ENCODE measurements at regions not wholly inside any gene's neighbourhood (a gene's known extent, or its start where the extent isn't known, plus 50 kb on each side); places are given as distances from the start of the nearest gene placed in this dataset.

DNA sequence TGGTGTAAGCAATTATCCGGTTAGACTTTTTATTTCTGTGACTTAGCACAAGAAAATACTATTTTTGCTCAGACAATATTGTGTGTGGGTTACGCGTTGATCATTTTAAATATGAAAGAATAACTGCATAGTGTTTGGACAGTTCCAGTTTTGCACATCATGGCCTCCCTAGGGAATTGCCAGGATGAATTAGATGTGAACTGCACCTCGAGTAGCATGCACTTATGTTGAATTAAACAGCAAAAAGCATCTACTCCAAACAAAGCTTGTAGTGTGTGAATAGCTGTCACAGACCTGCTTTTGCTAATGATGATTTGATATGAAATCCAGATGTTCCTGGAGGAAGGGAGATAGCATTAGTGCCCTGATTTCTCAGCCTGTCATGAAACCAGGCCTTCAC lies 184.8 kb upstream of the NLGN4Y start:
- peaks cover 7% of the 10 kb centered on the region for H3K4me1 ChIP-seq (ENCODE audit: insufficient read depth, low read length, severe bottlenecking)
- H4K20me1 ChIP-seq (ENCODE audit: insufficient read depth, low read length), result no peaks in the 10 kb centered on the region
- H3K9ac ChIP-seq (ENCODE audit: low read length), result no peak overlapping the region
- no peaks in the 10 kb centered on the region for H3K9me3 ChIP-seq (ENCODE audit: low read length)
- no peak overlapping the region for H3K4me2 ChIP-seq (ENCODE audit: low read length)
- H3K36me3 ChIP-seq (ENCODE audit: insufficient read depth, low read length), result no peaks in the 10 kb centered on the region
- H3K27ac ChIP-seq (ENCODE audit: low read depth, low read length, poor library complexity, severe bottlenecking), result no peak overlapping the region
- no peaks in the 10 kb centered on the region for H3K9me2 ChIP-seq (ENCODE audit: low read depth, low read length)
- no peaks in the 10 kb centered on the region for H3K79me2 ChIP-seq (ENCODE audit: insufficient read depth, low read length)
- no peaks in the 10 kb centered on the region for H3K27me3 ChIP-seq (ENCODE audit: insufficient read depth, low read length)
- no peak overlapping the region for H2AFZ ChIP-seq (ENCODE audit: low read length)
- no peak overlapping the region for H3K4me3 ChIP-seq (ENCODE audit: low read depth, low read length, poor library complexity, severe bottlenecking)
- H3F3A ChIP-seq (ENCODE audit: insufficient read depth, low read length), result no peaks in the 10 kb centered on the region
- no peak for TF ChIP-seq EZH2 (IDR thresholded peaks at IDR 0.05; ENCODE audit: borderline replicate concordance, low read length)
- TF ChIP-seq, protein P1, sequence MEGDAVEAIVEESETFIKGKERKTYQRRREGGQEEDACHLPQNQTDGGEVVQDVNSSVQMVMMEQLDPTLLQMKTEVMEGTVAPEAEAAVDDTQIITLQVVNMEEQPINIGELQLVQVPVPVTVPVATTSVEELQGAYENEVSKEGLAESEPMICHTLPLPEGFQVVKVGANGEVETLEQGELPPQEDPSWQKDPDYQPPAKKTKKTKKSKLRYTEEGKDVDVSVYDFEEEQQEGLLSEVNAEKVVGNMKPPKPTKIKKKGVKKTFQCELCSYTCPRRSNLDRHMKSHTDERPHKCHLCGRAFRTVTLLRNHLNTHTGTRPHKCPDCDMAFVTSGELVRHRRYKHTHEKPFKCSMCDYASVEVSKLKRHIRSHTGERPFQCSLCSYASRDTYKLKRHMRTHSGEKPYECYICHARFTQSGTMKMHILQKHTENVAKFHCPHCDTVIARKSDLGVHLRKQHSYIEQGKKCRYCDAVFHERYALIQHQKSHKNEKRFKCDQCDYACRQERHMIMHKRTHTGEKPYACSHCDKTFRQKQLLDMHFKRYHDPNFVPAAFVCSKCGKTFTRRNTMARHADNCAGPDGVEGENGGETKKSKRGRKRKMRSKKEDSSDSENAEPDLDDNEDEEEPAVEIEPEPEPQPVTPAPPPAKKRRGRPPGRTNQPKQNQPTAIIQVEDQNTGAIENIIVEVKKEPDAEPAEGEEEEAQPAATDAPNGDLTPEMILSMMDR (IDR thresholded peaks at IDR 0.05; ENCODE audit: low read length), result no peak

DNA sequence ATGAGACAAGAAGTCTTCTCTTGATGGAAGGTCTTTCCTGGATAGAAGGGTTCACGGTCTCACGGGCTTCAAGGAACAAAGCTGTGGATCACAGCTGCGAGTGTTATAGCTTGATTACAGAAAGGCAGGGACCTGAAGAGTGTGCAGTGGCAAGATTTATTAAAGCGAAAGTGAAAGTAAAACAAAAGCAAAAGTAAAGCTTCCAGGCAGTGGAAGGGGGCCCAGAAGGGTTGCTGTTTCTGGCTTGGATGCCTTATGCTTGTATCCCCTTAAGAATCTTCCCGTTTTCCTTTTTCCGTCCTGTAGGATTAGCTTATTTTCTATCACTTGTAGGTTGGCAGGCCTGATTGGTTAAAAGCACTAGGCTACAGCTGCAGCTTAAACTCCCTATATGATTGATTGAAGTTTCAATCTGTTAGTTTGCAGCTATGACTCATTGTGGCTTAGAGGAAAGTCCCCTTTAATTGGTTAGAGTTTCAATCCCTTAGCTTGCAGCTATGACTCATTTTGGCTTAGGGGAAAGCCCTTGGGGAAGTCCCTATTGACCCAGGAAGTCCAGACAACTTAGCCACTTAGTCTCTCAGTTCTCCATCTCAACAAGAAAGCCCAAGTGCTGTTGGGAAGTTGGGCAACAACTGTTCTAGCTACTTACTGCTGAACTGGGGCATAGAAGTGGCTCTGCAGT lies 183.7 kb upstream of the NLGN4Y start:
- no peaks in the 10 kb centered on the region for H3K79me2 ChIP-seq (ENCODE audit: insufficient read depth, low read length)
- no peaks in the 10 kb centered on the region for H3K9me3 ChIP-seq (ENCODE audit: low read length)
- H3K4me3 ChIP-seq (ENCODE audit: low read depth, low read length, poor library complexity, severe bottlenecking), result peak overlapping the region; percentile 16
- no peaks in the 10 kb centered on the region for H3F3A ChIP-seq (ENCODE audit: insufficient read depth, low read length)
- H3K27me3 ChIP-seq (ENCODE audit: insufficient read depth, low read length), result no peaks in the 10 kb centered on the region
- H3K4me1 ChIP-seq (ENCODE audit: insufficient read depth, low read length, severe bottlenecking), result peaks cover 7% of the 10 kb centered on the region
- H2AFZ ChIP-seq (ENCODE audit: low read length), result peak overlapping the region; percentile 47; the same call in 1 of the 2 replicates
- no peaks in the 10 kb centered on the region for H3K9me2 ChIP-seq (ENCODE audit: low read depth, low read length)
- peak overlapping the region; percentile 36; the same call in 1 of the 2 replicates for H3K4me2 ChIP-seq (ENCODE audit: low read length)
- no peak overlapping the region for H3K9ac ChIP-seq (ENCODE audit: low read length)
- no peaks in the 10 kb centered on the region for H3K36me3 ChIP-seq (ENCODE audit: insufficient read depth, low read length)
- H4K20me1 ChIP-seq (ENCODE audit: insufficient read depth, low read length), result no peaks in the 10 kb centered on the region
- no peak for TF ChIP-seq EZH2 (IDR thresholded peaks at IDR 0.05; ENCODE audit: borderline replicate concordance, low read length)
- TF ChIP-seq, protein P1 (IDR thresholded peaks at IDR 0.05; ENCODE audit: low read length), result no peak
- H3K27ac ChIP-seq (ENCODE audit: low read depth, low read length, poor library complexity, severe bottlenecking), result no peak overlapping the region

DNA sequence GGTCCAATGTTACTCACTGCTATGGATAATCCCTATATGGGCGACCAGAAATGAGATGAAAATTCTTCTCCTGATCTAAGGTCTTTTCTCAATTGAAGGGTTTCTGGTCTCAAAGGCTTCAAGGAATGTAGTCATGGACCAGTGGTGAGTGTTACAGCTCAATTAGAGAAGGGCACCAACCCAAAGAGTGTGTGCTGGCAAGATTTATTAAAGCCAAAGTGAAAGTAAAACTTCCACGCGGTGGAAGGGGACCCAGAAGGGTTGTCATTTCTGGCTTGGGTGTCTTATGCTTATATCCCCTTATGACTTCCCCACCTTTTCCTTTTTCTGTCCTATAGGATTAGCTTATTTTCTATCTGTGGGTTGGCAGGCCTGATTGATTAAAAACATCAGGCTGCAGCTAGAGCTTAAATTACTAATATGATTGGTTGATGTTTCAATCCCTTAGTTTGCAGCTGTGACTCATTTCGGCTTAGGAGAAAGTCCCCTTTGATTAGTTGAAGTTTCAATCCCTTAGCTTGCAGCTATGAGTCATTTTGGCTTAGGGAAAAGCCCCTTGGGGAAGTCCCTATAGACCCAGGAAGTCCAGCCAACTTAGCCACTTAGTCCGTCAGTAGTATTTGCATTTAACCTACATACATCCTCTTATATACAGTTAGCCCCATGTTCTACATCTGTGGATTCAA lies 179.5 kb upstream of the NLGN4Y start:
- Histone ChIP-seq H3K79me2 (ENCODE audit: insufficient read depth, low read length) (no peaks in the 10 kb centered on the region), H3K9me2 (ENCODE audit: low read depth, low read length) (no peaks in the 10 kb centered on the region), H3F3A (ENCODE audit: insufficient read depth, low read length) (no peaks in the 10 kb centered on the region), H3K4me1 (ENCODE audit: insufficient read depth, low read length, severe bottlenecking) (peaks cover 7% of the 10 kb centered on the region), H3K36me3 (ENCODE audit: insufficient read depth, low read length) (no peaks in the 10 kb centered on the region), H3K9me3 (ENCODE audit: low read length) (no peaks in the 10 kb centered on the region), H4K20me1 (ENCODE audit: insufficient read depth, low read length) (no peaks in the 10 kb centered on the region), H3K27ac (ENCODE audit: low read depth, low read length, poor library complexity, severe bottlenecking) (no peak overlapping the region), H3K4me3 (ENCODE audit: low read depth, low read length, poor library complexity, severe bottlenecking) (peak overlapping the region; percentile 41), H2AFZ (ENCODE audit: low read length) (no peak overlapping the region), H3K9ac (ENCODE audit: low read length) (no peak overlapping the region), H3K4me2 (ENCODE audit: low read length) (peak overlapping the region; percentile 37), H3K27me3 (ENCODE audit: insufficient read depth, low read length) (no peaks in the 10 kb centered on the region)
- TF ChIP-seq, protein P1 (IDR thresholded peaks at IDR 0.05; ENCODE audit: low read length), result no peak
- TF ChIP-seq EZH2 (IDR thresholded peaks at IDR 0.05; ENCODE audit: borderline replicate concordance, low read length), result no peak
